ENCODE measurements at regions not wholly inside any gene's neighbourhood (a gene's known extent, or its start where the extent isn't known, plus 50 kb on each side); places are given as distances from the start of the nearest gene placed in this dataset.

DNA sequence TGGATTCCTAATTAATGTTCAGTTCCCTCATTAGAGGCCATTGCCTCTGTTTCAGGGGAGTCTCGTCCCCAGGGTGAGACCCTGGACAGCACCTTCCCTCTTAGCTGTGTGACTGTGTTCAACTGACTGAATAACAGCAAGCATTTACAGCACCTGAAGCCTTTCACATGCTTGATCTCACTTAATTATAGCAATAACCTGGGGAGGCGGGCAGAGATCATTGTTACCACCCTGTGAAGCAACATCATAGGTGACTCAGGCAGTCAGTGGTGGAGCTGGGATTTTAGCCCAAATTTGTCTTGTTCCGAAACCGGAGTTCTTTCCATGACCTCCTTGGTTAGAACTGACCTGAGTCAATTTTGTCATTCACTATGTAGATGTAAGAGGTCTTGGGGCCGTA is 105.2 kb upstream of the RAD23B start:
- no peak for TF ChIP-seq POLR2A (IDR thresholded peaks at IDR 0.05)
- TF ChIP-seq, protein P1, sequence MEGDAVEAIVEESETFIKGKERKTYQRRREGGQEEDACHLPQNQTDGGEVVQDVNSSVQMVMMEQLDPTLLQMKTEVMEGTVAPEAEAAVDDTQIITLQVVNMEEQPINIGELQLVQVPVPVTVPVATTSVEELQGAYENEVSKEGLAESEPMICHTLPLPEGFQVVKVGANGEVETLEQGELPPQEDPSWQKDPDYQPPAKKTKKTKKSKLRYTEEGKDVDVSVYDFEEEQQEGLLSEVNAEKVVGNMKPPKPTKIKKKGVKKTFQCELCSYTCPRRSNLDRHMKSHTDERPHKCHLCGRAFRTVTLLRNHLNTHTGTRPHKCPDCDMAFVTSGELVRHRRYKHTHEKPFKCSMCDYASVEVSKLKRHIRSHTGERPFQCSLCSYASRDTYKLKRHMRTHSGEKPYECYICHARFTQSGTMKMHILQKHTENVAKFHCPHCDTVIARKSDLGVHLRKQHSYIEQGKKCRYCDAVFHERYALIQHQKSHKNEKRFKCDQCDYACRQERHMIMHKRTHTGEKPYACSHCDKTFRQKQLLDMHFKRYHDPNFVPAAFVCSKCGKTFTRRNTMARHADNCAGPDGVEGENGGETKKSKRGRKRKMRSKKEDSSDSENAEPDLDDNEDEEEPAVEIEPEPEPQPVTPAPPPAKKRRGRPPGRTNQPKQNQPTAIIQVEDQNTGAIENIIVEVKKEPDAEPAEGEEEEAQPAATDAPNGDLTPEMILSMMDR (IDR thresholded peaks at IDR 0.05 in 4 of 5, conservative IDR thresholded peaks at IDR 0.05 in 1 of 5), result no peak
